ENCODE measurements at regions not wholly inside any gene's neighbourhood (a gene's known extent, or its start where the extent isn't known, plus 50 kb on each side); places are given as distances from the start of the nearest gene placed in this dataset.

DNA sequence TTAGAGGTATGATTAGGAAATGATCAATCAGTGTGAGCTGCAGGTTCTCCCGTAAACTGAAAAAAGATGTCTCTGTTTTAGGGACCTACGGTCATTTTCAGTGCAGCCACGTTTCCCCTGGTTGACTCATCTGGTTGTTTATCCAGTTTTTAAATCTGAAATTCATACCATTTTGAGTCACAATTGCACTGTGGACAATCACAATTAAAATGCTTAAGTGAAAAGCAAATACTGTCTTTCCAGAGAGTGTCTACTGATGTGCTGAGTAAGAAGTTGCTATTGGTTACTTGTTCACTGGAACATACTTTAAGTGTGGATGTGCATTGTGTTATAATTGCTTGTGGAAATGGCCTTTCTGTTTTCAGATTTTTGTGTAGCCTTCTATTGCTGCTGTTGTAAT is 305.1 kb upstream of the SASH1 start:
- no peak overlapping the region for H3K27ac ChIP-seq (ENCODE audit: low read depth, low read length)
- no peak overlapping the region for H3K4me3 ChIP-seq (ENCODE audit: low read depth, low read length)
- no peaks in the 10 kb centered on the region for H3K9me3 ChIP-seq (ENCODE audit: control insufficient read depth, insufficient read depth, low read length)
- H3K4me1 ChIP-seq (ENCODE audit: control insufficient read depth, insufficient read depth, low read length): no peaks in the 10 kb centered on the region
- H3K9ac ChIP-seq (ENCODE audit: low read depth, low read length): no peak overlapping the region
- H3K36me3 ChIP-seq (ENCODE audit: control insufficient read depth, insufficient read depth, low read length): no peaks in the 10 kb centered on the region
- no peaks in the 10 kb centered on the region for H3K27me3 ChIP-seq (ENCODE audit: control insufficient read depth, insufficient read depth, low read length)

GRCh38 chr6:148041546-148041945 is 301.1 kb upstream of the SASH1 start:
- Histone ChIP-seq H3K9ac (ENCODE audit: low read depth, low read length) (no peak overlapping the region), H3K4me1 (ENCODE audit: control insufficient read depth, insufficient read depth, low read length) (no peaks in the 10 kb centered on the region), H3K27me3 (ENCODE audit: control insufficient read depth, insufficient read depth, low read length) (no peaks in the 10 kb centered on the region), H3K9me3 (ENCODE audit: control insufficient read depth, insufficient read depth, low read length) (no peaks in the 10 kb centered on the region), H3K27ac (ENCODE audit: low read depth, low read length) (no peak overlapping the region), H3K36me3 (ENCODE audit: control insufficient read depth, insufficient read depth, low read length) (no peaks in the 10 kb centered on the region), H3K4me3 (ENCODE audit: low read depth, low read length) (no peak overlapping the region)

- H3K27me3 ChIP-seq (ENCODE audit: control insufficient read depth, insufficient read depth, low read length): no peaks in the 10 kb centered on the region
- no peaks in the 10 kb centered on the region; the same call in 1 of the 2 replicates for H3K9me3 ChIP-seq (ENCODE audit: control insufficient read depth, insufficient read depth, low read length)
- no peak overlapping the region for H3K4me3 ChIP-seq (ENCODE audit: low read depth, low read length)
- no peaks in the 10 kb centered on the region for H3K4me1 ChIP-seq (ENCODE audit: control insufficient read depth, insufficient read depth, low read length)
- no peaks in the 10 kb centered on the region for H3K36me3 ChIP-seq (ENCODE audit: control insufficient read depth, insufficient read depth, low read length)
- no peak overlapping the region for H3K9ac ChIP-seq (ENCODE audit: low read depth, low read length)
- H3K27ac ChIP-seq (ENCODE audit: low read depth, low read length): no peak overlapping the region
These were observed 300.1 kb upstream of the SASH1 start for GRCh38 chr6:148042536-148042935.

- H3K27ac ChIP-seq (ENCODE audit: low read depth, low read length): no peak overlapping the region
- H3K27me3 ChIP-seq (ENCODE audit: control insufficient read depth, insufficient read depth, low read length): no peaks in the 10 kb centered on the region
- no peaks in the 10 kb centered on the region for H3K4me1 ChIP-seq (ENCODE audit: control insufficient read depth, insufficient read depth, low read length)
These were observed 298.3 kb upstream of the SASH1 start for GRCh38 chr6:148044261-148044751.

DNA sequence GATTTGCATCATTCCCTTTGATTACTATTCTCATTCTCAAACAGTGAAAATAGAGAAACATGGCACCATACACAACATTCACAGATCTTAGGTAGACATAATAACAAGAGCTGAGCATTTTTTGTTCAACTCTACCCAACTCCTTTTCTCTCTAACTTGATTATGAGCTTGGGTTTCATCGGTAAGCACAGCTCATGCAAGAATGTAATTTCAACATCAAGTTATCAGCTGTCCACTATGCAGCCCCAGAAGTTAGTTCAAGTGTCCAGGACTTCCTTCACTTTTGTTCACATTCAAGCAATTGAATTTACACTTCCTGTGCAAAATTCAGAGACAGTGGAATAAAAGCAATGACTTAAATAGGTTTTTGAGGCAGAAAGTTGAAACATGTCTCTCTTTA is 297.7 kb upstream of the SASH1 start:
- no peaks in the 10 kb centered on the region; the same call in 1 of the 2 replicates for H3K9me3 ChIP-seq (ENCODE audit: control insufficient read depth, insufficient read depth, low read length)
- no peaks in the 10 kb centered on the region for H3K27me3 ChIP-seq (ENCODE audit: control insufficient read depth, insufficient read depth, low read length)
- no peak overlapping the region for H3K9ac ChIP-seq (ENCODE audit: low read depth, low read length)
- no peaks in the 10 kb centered on the region for H3K36me3 ChIP-seq (ENCODE audit: control insufficient read depth, insufficient read depth, low read length)
- no peak overlapping the region for H3K4me3 ChIP-seq (ENCODE audit: low read depth, low read length)
- H3K27ac ChIP-seq (ENCODE audit: low read depth, low read length): no peak overlapping the region
- no peaks in the 10 kb centered on the region for H3K4me1 ChIP-seq (ENCODE audit: control insufficient read depth, insufficient read depth, low read length)

More at GRCh38 chr6:148044261-148044751, 298.3 kb upstream of the SASH1 start:
- Histone ChIP-seq H3K36me3 (ENCODE audit: control insufficient read depth, insufficient read depth, low read length) (no peaks in the 10 kb centered on the region), H3K9ac (ENCODE audit: low read depth, low read length) (no peak overlapping the region), H3K9me3 (ENCODE audit: control insufficient read depth, insufficient read depth, low read length) (no peaks in the 10 kb centered on the region; the same call in 1 of the 2 replicates), H3K4me3 (ENCODE audit: low read depth, low read length) (no peak overlapping the region)

GRCh38 chr6:148053209-148053608 is 289.4 kb upstream of the SASH1 start:
- H3K4me3 ChIP-seq (ENCODE audit: low read depth, low read length): no peak overlapping the region
- no peaks in the 10 kb centered on the region for H3K36me3 ChIP-seq (ENCODE audit: control insufficient read depth, insufficient read depth, low read length)
- no peak overlapping the region for H3K9ac ChIP-seq (ENCODE audit: low read depth, low read length)
- no peak overlapping the region for H3K27ac ChIP-seq (ENCODE audit: low read depth, low read length)
- no peaks in the 10 kb centered on the region for H3K4me1 ChIP-seq (ENCODE audit: control insufficient read depth, insufficient read depth, low read length)
- H3K9me3 ChIP-seq (ENCODE audit: control insufficient read depth, insufficient read depth, low read length): no peaks in the 10 kb centered on the region
- H3K27me3 ChIP-seq (ENCODE audit: control insufficient read depth, insufficient read depth, low read length): no peaks in the 10 kb centered on the region

GRCh38 chr6:148053796-148054195 is 288.8 kb upstream of the SASH1 start:
- H3K4me3 ChIP-seq (ENCODE audit: low read depth, low read length): no peak overlapping the region
- H3K36me3 ChIP-seq (ENCODE audit: control insufficient read depth, insufficient read depth, low read length): no peaks in the 10 kb centered on the region
- no peaks in the 10 kb centered on the region for H3K4me1 ChIP-seq (ENCODE audit: control insufficient read depth, insufficient read depth, low read length)
- H3K9me3 ChIP-seq (ENCODE audit: control insufficient read depth, insufficient read depth, low read length): no peaks in the 10 kb centered on the region; the same call in 1 of the 2 replicates
- H3K9ac ChIP-seq (ENCODE audit: low read depth, low read length): no peak overlapping the region
- no peaks in the 10 kb centered on the region for H3K27me3 ChIP-seq (ENCODE audit: control insufficient read depth, insufficient read depth, low read length)
- no peak overlapping the region for H3K27ac ChIP-seq (ENCODE audit: low read depth, low read length)

DNA sequence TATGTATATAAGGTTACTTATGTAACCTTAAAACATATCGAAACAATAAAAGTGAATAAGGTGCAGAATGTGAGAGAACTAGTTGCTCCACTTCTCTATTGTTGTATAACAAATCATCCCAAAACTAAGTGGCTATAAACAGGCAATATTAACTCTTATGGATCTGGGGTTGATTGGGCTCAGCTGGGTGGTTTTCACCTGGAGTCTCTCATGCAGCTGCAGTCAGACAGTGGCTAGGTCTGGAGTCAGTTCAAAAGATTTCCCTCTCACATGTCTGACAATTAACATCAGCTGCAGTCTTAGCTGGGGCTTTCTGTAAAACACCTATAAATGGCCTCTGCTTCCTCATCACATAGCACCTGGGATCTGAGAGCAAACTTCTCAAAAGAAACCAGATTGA is 288.4 kb upstream of the SASH1 start:
- peaks cover under 1% of the 10 kb centered on the region; the same call in 1 of the 2 replicates for H3K9me3 ChIP-seq (ENCODE audit: control insufficient read depth, insufficient read depth, low read length)
- H3K36me3 ChIP-seq (ENCODE audit: control insufficient read depth, insufficient read depth, low read length): no peaks in the 10 kb centered on the region
- no peak overlapping the region for H3K4me3 ChIP-seq (ENCODE audit: low read depth, low read length)
- no peak overlapping the region for H3K27ac ChIP-seq (ENCODE audit: low read depth, low read length)
- H3K9ac ChIP-seq (ENCODE audit: low read depth, low read length): no peak overlapping the region
- no peaks in the 10 kb centered on the region for H3K27me3 ChIP-seq (ENCODE audit: control insufficient read depth, insufficient read depth, low read length)
- H3K4me1 ChIP-seq (ENCODE audit: control insufficient read depth, insufficient read depth, low read length): no peaks in the 10 kb centered on the region

DNA sequence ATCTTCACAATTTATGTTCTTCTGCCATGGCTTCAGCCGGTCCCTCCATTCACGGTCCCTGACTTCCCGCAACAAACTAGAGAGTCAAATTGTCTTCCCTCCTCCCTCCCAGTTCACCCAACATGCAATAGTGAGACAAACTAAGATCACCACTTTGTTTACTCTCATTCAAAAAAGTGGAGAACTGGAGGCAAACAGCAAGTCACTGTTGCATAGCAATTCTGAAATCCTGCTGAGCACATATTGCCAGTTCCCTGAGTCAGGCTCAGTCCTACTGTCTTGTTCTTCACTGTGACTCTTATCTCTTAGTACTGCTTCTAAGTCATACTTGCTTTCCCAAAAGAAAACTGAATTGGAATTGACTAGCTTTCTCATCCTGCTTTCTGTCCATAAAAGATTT is 287.2 kb upstream of the SASH1 start:
- no peaks in the 10 kb centered on the region for H3K36me3 ChIP-seq (ENCODE audit: control insufficient read depth, insufficient read depth, low read length)
- no peak overlapping the region for H3K9ac ChIP-seq (ENCODE audit: low read depth, low read length)
- H3K4me3 ChIP-seq (ENCODE audit: low read depth, low read length): no peak overlapping the region
- H3K27ac ChIP-seq (ENCODE audit: low read depth, low read length): no peak overlapping the region
- H3K27me3 ChIP-seq (ENCODE audit: control insufficient read depth, insufficient read depth, low read length): no peaks in the 10 kb centered on the region
- H3K9me3 ChIP-seq (ENCODE audit: control insufficient read depth, insufficient read depth, low read length): peaks cover 11% of the 10 kb centered on the region
- no peaks in the 10 kb centered on the region for H3K4me1 ChIP-seq (ENCODE audit: control insufficient read depth, insufficient read depth, low read length)

GRCh38 chr6:148059869-148060268 is 282.8 kb upstream of the SASH1 start:
- H3K36me3 ChIP-seq (ENCODE audit: control insufficient read depth, insufficient read depth, low read length): no peaks in the 10 kb centered on the region
- H3K9ac ChIP-seq (ENCODE audit: low read depth, low read length): no peak overlapping the region
- H3K27me3 ChIP-seq (ENCODE audit: control insufficient read depth, insufficient read depth, low read length): no peaks in the 10 kb centered on the region
- no peak overlapping the region for H3K4me3 ChIP-seq (ENCODE audit: low read depth, low read length)
- no peaks in the 10 kb centered on the region for H3K4me1 ChIP-seq (ENCODE audit: control insufficient read depth, insufficient read depth, low read length)
- peaks cover 19% of the 10 kb centered on the region for H3K9me3 ChIP-seq (ENCODE audit: control insufficient read depth, insufficient read depth, low read length)
- H3K27ac ChIP-seq (ENCODE audit: low read depth, low read length): no peak overlapping the region

DNA sequence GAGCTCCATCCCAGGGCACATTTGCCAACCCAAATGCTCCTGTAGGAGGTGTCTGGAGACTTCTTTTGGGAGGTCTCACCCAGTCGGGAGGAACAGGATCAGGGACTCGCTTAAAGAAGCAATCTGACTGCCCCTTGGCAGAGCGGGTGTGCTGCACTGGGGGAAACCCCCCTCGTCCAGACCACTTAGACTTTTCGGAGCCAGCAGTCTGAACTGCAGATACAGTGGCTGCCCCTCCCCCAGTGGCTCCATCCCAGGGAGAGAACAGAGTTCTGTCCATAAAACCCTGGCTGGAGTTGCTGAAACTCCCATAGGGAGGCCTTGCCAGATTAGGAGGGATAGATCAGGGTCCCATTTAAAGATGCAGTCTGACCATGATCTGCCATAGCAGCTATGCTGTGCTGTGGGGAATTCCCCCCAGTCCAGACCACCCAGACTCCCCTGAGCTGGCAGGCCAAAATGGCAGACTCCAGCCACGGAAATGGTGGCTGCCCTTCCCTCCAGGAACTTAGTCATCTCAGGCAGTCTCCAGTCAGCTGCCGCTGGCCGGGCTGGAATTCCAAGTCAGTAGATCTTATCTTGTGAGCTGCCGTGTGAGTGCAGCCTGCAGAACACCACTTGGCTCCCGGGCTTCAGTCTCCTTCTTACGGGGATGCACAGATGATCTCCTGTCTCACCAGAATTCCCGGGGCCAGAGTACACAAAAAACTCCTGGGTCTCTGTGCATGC is 278.1 kb upstream of the SASH1 start:
- Histone ChIP-seq H3K4me1 (ENCODE audit: control insufficient read depth, insufficient read depth, low read length) (no peaks in the 10 kb centered on the region), H3K4me3 (ENCODE audit: low read depth, low read length) (no peak overlapping the region), H3K9me3 (ENCODE audit: control insufficient read depth, insufficient read depth, low read length) (peaks cover 15% of the 10 kb centered on the region), H3K27ac (ENCODE audit: low read depth, low read length) (no peak overlapping the region), H3K9ac (ENCODE audit: low read depth, low read length) (no peak overlapping the region), H3K27me3 (ENCODE audit: control insufficient read depth, insufficient read depth, low read length) (no peaks in the 10 kb centered on the region), H3K36me3 (ENCODE audit: control insufficient read depth, insufficient read depth, low read length) (no peaks in the 10 kb centered on the region)
